ENCODE measurements at regions not wholly inside any gene's neighbourhood (a gene's known extent, or its start where the extent isn't known, plus 50 kb on each side); places are given as distances from the start of the nearest gene placed in this dataset.

DNA sequence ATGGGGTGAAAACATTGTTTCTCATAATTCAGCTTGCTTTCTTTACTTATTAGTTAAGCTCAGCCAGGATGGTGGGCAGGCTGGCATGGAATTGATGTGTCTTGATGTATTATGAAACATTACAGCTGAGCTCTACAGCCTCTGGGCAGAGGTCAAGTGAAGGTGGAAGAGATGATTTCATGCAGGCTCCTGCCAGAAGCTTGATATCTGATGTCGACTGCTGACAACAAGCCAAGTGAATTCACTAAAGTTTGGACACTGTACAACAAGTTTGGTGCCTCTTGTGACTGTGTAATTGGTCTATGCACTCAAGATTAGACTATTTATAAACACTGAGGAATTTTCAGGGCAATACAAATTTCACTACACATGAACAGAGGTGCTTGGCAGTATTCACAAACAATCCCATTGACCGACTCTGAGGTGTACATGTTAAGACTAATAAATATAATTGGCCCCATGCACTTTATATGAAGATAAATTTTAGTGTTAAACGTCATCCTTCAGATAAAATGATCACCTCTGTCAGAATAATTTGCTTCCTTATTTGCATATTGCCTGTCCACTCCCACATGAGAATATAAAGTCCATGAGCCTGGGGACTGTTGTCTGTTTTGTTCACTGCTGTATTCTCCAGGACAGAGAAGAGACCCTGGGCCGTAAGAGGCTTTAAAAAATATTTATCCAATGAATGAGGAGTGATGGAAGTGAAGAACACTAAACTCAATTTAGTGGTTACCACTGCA is 612.2 kb downstream of the IQCM start:
- Histone ChIP-seq H4K20me1 (ENCODE audit: control insufficient read depth, insufficient read depth, low read depth, low read length) (no peaks in the 10 kb centered on the region), H3K9me3 (ENCODE audit: control insufficient read depth, insufficient read depth, low read length) (no peaks in the 10 kb centered on the region), H3K27ac (ENCODE audit: low read depth, low read length) (no peak overlapping the region), H3K27me3 (ENCODE audit: control insufficient read depth, low read length) (no peaks in the 10 kb centered on the region), H3K4me1 (ENCODE audit: control insufficient read depth, low read length) (no peaks in the 10 kb centered on the region), H3F3A (ENCODE audit: control insufficient read depth, insufficient read depth) (no peaks in the 10 kb centered on the region), H3K4me3 (ENCODE audit: low read length) (no peak overlapping the region), H3K9me2 (replicated peaks; ENCODE audit: control insufficient read depth, low read length) (no peaks in the 10 kb centered on the region), H3K4me2 (ENCODE audit: low read length) (no peak overlapping the region), H3K79me2 (ENCODE audit: control insufficient read depth, low read length) (no peaks in the 10 kb centered on the region), H3K36me3 (ENCODE audit: control insufficient read depth, low read length) (no peaks in the 10 kb centered on the region)
- TF ChIP-seq, protein P1, sequence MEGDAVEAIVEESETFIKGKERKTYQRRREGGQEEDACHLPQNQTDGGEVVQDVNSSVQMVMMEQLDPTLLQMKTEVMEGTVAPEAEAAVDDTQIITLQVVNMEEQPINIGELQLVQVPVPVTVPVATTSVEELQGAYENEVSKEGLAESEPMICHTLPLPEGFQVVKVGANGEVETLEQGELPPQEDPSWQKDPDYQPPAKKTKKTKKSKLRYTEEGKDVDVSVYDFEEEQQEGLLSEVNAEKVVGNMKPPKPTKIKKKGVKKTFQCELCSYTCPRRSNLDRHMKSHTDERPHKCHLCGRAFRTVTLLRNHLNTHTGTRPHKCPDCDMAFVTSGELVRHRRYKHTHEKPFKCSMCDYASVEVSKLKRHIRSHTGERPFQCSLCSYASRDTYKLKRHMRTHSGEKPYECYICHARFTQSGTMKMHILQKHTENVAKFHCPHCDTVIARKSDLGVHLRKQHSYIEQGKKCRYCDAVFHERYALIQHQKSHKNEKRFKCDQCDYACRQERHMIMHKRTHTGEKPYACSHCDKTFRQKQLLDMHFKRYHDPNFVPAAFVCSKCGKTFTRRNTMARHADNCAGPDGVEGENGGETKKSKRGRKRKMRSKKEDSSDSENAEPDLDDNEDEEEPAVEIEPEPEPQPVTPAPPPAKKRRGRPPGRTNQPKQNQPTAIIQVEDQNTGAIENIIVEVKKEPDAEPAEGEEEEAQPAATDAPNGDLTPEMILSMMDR (IDR thresholded peaks at IDR 0.05; ENCODE audit: low read depth, low read length, poor library complexity, severe bottlenecking), result no peak
- TF ChIP-seq EZH2phosphoT487 (IDR thresholded peaks at IDR 0.05; ENCODE audit: borderline replicate concordance, low read length), result no peak

DNA sequence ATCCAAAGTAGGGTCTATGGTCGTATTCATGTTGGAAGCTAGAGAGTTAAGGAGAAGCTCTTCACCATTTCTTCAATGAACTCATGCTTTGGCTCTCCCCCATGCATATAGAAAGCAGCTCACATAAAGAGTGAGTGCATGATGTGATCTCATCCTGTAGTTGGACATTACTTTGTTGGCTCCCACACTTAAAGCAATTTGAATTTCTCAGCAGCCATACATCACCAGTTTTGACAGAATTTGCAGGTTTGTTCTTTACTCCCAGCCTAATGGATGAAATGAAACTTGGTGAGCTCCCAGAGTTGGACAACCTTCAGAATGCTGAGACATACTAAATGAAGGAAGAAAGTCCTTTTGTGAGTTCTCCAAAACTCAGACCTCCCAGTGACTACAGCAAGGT is 613.5 kb downstream of the IQCM start:
- TF ChIP-seq EZH2phosphoT487 (IDR thresholded peaks at IDR 0.05; ENCODE audit: borderline replicate concordance, low read length), result no peak
- TF ChIP-seq, protein P1 (IDR thresholded peaks at IDR 0.05; ENCODE audit: low read depth, low read length, poor library complexity, severe bottlenecking), result no peak
- Histone ChIP-seq H3K27me3 (ENCODE audit: control insufficient read depth, low read length) (no peaks in the 10 kb centered on the region), H3K36me3 (ENCODE audit: control insufficient read depth, low read length) (no peaks in the 10 kb centered on the region), H3K9me3 (ENCODE audit: control insufficient read depth, insufficient read depth, low read length) (no peaks in the 10 kb centered on the region), H3K27ac (ENCODE audit: low read depth, low read length) (no peak overlapping the region), H3K4me2 (ENCODE audit: low read length) (no peak overlapping the region), H3K79me2 (ENCODE audit: control insufficient read depth, low read length) (no peaks in the 10 kb centered on the region), H3K4me1 (ENCODE audit: control insufficient read depth, low read length) (no peaks in the 10 kb centered on the region), H3K9me2 (replicated peaks; ENCODE audit: control insufficient read depth, low read length) (no peaks in the 10 kb centered on the region), H3F3A (ENCODE audit: control insufficient read depth, insufficient read depth) (no peaks in the 10 kb centered on the region), H3K4me3 (ENCODE audit: low read length) (no peak overlapping the region), H4K20me1 (ENCODE audit: control insufficient read depth, insufficient read depth, low read depth, low read length) (no peaks in the 10 kb centered on the region)

DNA sequence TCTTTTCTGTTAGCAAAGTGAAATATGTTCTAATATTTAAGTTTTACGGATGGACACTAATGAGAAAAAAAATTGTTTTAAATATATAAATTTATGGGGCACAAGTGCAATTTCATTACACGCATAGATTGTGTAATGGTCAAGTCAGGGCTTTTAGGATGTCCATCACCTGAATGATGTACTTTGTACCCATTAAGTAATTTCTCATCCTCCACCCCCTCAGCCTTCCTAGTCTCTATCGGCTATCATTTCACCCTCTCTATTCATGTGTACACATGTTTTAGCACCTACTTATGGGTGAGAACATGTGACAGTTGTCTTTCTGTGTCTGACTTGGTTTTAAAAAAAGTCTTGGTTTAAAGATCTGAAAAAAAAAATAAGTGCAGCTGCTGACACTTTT is 616.0 kb downstream of the IQCM start:
- Histone ChIP-seq H3K79me2 (ENCODE audit: control insufficient read depth, low read length) (no peaks in the 10 kb centered on the region), H3K27ac (ENCODE audit: low read depth, low read length) (no peak overlapping the region), H3K9me3 (ENCODE audit: control insufficient read depth, insufficient read depth, low read length) (no peaks in the 10 kb centered on the region), H3K9me2 (replicated peaks; ENCODE audit: control insufficient read depth, low read length) (no peaks in the 10 kb centered on the region), H3K36me3 (ENCODE audit: control insufficient read depth, low read length) (no peaks in the 10 kb centered on the region), H3K4me3 (ENCODE audit: low read length) (no peak overlapping the region), H3K4me1 (ENCODE audit: control insufficient read depth, low read length) (no peaks in the 10 kb centered on the region), H4K20me1 (ENCODE audit: control insufficient read depth, insufficient read depth, low read depth, low read length) (no peaks in the 10 kb centered on the region), H3K4me2 (ENCODE audit: low read length) (no peak overlapping the region), H3F3A (ENCODE audit: control insufficient read depth, insufficient read depth) (no peaks in the 10 kb centered on the region), H3K27me3 (ENCODE audit: control insufficient read depth, low read length) (no peaks in the 10 kb centered on the region)
- TF ChIP-seq, protein P1 (IDR thresholded peaks at IDR 0.05; ENCODE audit: low read depth, low read length, poor library complexity, severe bottlenecking), result no peak
